ENCODE measurements at regions not wholly inside any gene's neighbourhood (a gene's known extent, or its start where the extent isn't known, plus 50 kb on each side); places are given as distances from the start of the nearest gene placed in this dataset.
"Not testable (repeated sequence)": the region's sequence is repeated elsewhere in the genome, so short reads cannot be mapped to it uniquely, and the experiment has no call there.

DNA sequence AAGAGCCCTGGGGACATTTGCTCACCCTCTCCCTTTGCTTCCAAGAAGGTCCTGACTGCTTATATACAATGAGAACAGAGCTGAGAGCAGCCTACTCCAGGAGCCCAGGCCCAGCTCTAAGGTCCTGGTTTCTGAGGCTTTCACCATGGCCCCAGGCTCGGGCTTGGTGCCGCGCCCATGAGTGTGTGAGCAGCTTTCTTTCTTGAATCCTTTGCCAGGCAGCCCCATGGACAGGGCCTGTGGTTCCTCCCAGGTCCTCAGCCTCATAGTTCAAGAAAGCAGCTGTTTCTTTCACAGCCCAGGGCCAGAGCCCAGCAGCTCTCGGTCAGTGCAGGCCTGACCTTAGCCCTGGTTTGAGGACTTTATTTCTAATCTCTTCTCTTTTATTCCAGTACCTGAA lies 1197.2 kb downstream of the RPIA start:
- intact Hi-C loops (cut with micrococcal nuclease); H3K27ac Mint-ChIP-seq; H3K9me3 Mint-ChIP-seq; H3K27me3 Mint-ChIP-seq; H3K36me3 Mint-ChIP-seq (ENCODE audit: low read depth); H3K4me3 Mint-ChIP-seq; H3K4me1 Mint-ChIP-seq (ENCODE audit: low read depth): not testable (repeated sequence)

DNA sequence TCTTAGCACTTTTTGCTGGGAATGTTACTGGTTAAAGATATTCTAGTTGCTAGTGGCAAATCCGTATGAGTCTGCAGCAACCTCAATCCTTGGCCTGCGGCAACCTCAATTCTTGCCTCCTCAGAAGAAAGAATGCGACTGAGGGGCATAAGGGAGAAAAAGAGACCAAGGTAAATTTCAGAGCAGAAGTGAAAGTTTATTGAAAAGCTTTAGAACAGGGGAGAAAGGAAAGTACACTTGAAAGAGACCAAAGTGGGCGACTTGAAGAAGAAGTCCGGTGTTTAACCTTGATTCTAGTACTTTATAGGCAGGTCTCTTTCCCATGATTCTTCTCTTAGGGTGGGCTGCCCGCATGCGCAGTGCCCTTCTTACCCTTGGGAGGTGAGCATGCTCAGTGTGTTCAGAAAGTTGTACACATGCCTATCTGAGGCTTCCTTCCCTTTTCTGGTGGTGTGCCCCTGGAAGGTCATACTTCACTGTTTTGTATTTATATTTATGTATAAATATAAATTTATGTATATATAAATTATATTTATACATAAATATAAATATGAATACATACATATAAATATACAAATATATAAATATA lies 1198.8 kb downstream of the RPIA start:
- H3K27me3 Mint-ChIP-seq; H3K9me3 Mint-ChIP-seq; intact Hi-C loops (cut with micrococcal nuclease); H3K4me3 Mint-ChIP-seq; H3K27ac Mint-ChIP-seq; H3K36me3 Mint-ChIP-seq (ENCODE audit: low read depth); H3K4me1 Mint-ChIP-seq (ENCODE audit: low read depth): not testable (repeated sequence)

DNA sequence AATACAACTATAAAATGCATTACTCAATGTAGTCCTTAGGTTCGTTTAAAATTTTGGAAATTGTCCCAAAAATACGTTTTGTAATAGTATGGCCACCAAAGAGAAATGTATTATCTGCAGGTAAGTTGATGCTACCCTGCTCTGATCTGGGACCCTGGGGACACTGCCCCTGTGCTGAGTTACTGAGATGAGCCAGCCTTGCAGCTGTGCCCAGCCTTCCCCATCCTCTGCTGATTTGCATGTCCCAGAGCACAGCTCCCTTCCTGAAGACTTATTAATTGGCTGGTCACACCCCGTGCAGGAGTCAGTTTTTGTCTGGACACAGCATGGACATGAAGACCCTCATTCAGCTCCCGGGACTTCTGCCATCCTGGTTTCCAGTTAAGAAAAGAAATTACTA lies 1203.5 kb downstream of the RPIA start:
- H3K36me3 Mint-ChIP-seq (ENCODE audit: low read depth); H3K4me1 Mint-ChIP-seq (ENCODE audit: low read depth); H3K27ac Mint-ChIP-seq; H3K9me3 Mint-ChIP-seq; H3K4me3 Mint-ChIP-seq; intact Hi-C loops (cut with micrococcal nuclease); H3K27me3 Mint-ChIP-seq: not testable (repeated sequence)

DNA sequence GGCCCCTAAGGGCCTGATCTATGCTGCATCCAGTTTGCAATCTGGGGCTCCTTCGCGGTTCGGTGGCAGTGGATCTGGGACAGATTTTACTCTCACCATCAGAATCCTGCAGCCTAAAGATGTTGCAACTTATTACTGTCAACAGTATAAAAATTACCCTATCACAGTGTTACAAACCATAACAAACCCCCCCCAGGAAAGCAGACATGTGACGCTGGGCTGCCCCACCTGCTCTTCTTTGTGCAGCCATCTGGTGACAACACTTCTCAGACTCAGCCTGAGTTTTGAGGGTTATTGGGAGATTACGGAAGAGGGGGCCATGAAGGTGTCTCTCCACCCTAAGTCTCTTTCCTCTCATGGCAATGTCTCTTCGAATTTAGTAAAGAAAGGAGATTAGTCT lies 1204.2 kb downstream of the RPIA start:
- H3K36me3 Mint-ChIP-seq (ENCODE audit: low read depth); H3K27me3 Mint-ChIP-seq; H3K4me1 Mint-ChIP-seq (ENCODE audit: low read depth); intact Hi-C loops (cut with micrococcal nuclease); H3K4me3 Mint-ChIP-seq; H3K27ac Mint-ChIP-seq; H3K9me3 Mint-ChIP-seq: not testable (repeated sequence)

DNA sequence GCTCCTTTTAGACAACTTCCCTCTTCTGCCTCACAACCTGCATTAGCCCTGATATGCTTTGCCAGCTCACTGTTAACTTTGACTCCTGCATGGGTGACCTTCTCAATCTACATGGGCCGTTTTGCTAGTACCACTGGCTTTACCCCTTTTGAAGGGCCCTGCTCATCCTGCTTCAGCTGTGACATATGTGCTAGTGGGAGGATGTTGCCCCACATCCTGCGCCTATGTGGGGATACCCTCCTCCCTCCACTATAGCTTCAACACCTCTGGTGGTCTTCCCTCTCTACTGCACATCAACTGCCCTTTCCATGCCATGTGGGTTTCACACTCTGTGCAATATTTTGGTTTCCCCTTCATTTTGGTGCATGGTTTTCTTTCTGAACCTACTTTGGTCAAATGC lies 1235.5 kb downstream of the RPIA start:
- H3K27me3 Mint-ChIP-seq; H3K9me3 Mint-ChIP-seq; H3K36me3 Mint-ChIP-seq (ENCODE audit: low read depth); H3K4me1 Mint-ChIP-seq (ENCODE audit: low read depth); intact Hi-C loops (cut with micrococcal nuclease); H3K4me3 Mint-ChIP-seq; H3K27ac Mint-ChIP-seq: not testable (repeated sequence)

DNA sequence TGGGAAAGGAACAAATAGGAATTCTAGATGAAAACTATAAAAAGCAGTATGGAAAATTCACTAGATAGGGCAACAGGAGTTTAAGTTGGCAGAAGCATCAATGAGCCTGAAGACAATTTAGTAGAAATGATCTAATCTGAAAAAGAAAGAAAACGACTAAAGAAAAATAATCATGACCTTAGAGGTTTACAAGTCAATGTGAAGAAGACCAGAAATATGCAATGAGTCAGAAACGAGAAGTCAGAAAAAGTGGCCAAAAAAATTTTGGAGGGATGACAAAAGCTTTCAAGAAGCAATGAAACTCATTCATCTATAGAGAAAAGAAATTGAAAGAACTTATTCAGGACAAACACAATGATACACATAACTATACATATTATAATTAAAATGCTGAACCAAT lies 1244.0 kb downstream of the RPIA start:
- H3K4me1 Mint-ChIP-seq (ENCODE audit: low read depth); H3K27me3 Mint-ChIP-seq; H3K9me3 Mint-ChIP-seq; H3K4me3 Mint-ChIP-seq; H3K27ac Mint-ChIP-seq; intact Hi-C loops (cut with micrococcal nuclease); H3K36me3 Mint-ChIP-seq (ENCODE audit: low read depth): not testable (repeated sequence)

DNA sequence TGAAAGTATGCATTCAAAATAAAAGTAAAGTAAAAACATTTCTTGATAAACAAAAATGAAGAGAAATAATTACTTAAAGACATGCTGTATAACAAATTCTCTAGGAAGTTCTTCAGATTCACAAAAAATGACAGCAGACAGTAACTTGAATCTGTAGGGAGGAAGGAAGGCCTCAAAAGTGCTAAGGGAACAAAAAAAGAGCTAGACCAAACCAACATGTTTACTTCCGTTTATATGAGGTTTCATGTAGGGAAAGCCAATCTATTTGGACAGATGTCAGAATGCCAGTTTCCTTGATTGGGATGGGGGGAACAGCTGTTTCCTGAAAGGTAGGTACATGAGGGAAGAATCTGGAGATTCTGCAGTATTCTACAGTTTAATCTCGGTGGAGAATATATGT lies 1244.5 kb downstream of the RPIA start:
- H3K4me1 Mint-ChIP-seq (ENCODE audit: low read depth); H3K27me3 Mint-ChIP-seq; H3K36me3 Mint-ChIP-seq (ENCODE audit: low read depth); H3K9me3 Mint-ChIP-seq; H3K4me3 Mint-ChIP-seq; intact Hi-C loops (cut with micrococcal nuclease); H3K27ac Mint-ChIP-seq: not testable (repeated sequence)

DNA sequence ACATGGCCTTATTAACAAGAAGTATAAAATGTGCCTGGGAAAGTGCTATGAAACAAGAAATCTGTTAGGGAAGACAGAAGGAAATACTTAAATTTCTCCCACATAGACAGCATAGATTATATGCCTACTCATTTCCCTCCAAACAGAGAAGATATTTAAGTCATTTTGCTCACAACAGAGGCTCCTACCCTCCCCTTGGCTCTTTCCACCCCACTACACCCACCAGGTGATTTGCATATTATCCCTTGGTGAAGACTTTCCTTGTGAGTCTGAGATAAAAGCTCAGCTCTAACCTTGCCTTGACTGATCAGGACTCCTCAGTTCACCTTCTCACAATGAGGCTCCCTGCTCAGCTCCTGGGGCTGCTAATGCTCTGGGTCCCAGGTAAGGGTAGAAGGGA lies 1245.1 kb downstream of the RPIA start:
- H3K27ac Mint-ChIP-seq; H3K36me3 Mint-ChIP-seq (ENCODE audit: low read depth); H3K9me3 Mint-ChIP-seq; H3K4me3 Mint-ChIP-seq; H3K4me1 Mint-ChIP-seq (ENCODE audit: low read depth); intact Hi-C loops (cut with micrococcal nuclease); H3K27me3 Mint-ChIP-seq: not testable (repeated sequence)

DNA sequence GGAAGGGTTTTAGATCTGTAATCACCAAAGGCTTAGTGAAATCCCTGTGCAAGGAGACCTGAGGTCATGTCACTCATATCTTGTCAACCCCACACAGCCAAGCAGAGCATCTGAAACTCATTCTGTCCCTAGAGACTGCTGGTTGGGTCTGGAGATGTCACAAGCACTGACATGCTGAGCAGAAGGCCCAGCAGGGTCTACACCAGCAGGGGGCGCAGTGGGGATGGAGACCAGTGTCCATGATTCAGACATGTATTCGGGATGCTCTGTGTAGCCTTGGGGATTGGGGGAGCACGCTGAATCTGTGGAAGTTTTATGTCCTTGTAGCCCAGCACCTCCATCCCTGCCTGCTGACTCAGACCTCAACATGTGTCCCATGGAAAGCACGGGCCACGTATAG lies 1247.3 kb downstream of the RPIA start:
- H3K4me3 Mint-ChIP-seq; H3K27ac Mint-ChIP-seq; H3K4me1 Mint-ChIP-seq (ENCODE audit: low read depth); intact Hi-C loops (cut with micrococcal nuclease); H3K27me3 Mint-ChIP-seq; H3K36me3 Mint-ChIP-seq (ENCODE audit: low read depth); H3K9me3 Mint-ChIP-seq: not testable (repeated sequence)

DNA sequence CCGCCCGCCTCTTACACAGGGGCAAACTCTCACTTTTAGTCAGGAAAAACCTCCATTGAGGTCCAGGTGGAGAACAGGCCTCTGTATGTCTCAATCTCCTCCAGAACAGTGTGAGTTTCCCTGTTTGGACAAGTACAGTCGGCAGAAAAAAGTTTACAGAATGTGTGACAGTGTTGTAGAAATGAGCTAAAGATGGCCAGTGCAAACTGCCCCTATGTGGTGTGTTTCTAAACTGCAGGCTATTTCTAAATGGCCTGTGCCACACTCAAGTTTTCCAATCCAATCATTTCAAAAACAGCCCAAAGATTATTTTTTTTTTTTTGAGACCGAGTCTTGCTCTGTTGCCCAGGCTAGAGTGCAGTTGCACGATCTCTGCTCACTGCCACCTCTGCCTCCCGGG lies 1252.8 kb downstream of the RPIA start:
- H3K4me3 Mint-ChIP-seq; H3K4me1 Mint-ChIP-seq (ENCODE audit: low read depth); H3K9me3 Mint-ChIP-seq; H3K27ac Mint-ChIP-seq; intact Hi-C loops (cut with micrococcal nuclease); H3K36me3 Mint-ChIP-seq (ENCODE audit: low read depth); H3K27me3 Mint-ChIP-seq: not testable (repeated sequence)

DNA sequence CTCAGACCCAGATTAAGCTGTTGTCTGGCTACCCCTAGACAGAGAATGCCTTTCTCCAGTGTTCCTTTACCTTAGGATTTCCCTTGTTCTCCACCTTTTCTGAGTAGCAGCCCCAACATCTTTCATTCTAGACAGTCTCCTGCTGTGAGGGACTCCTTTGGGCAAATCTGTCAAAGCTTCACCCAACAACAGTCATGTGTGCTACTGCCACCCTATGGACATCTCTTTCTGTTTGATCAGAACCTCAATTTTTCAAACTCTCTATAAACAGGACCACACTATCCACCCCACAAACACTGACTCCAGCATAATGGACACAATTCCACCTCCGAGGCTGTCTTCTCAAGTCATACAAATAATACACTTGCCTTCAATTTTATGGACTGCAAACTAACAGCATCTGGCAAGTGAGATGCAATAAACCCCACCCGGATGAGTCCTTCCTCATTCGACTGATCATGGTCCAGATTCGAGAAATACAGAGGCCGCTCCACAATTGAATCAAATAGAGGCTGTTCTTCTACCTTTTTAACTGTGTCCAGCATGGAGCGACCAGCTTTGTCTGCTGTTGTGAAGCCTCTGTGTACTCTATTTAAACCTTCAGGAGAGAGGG lies 1253.6 kb downstream of the RPIA start:
- intact Hi-C loops (cut with micrococcal nuclease); H3K9me3 Mint-ChIP-seq; H3K4me3 Mint-ChIP-seq; H3K27me3 Mint-ChIP-seq; H3K4me1 Mint-ChIP-seq (ENCODE audit: low read depth); H3K36me3 Mint-ChIP-seq (ENCODE audit: low read depth); H3K27ac Mint-ChIP-seq: not testable (repeated sequence)

DNA sequence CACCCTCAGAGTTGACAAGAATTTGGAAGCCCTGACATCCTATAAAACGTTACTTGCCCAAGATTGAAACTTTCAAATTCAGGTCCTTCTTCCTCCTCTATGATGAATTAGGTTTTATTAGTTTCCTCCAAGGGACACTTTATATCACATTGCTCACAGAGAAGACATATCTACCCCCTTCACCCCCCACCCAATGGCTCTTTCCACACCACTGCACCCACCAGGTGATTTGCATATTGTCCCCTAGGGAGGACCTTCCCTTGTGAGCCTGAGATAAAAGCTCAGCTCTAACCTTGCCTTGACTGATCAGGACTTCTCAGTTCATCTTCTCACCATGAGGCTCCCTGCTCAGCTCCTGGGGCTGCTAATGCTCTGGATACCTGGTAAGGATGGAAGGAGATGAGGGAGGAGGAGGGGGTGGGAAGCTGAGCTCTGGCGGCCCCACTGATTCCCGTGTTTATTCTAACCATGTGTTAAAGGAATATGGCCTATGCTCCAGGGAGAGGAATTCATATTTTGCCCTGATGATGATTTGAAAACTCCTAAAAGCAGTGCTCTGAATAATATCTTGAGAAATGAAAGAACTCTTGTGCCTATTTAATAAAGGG lies 1255.8 kb downstream of the RPIA start:
- intact Hi-C loops (cut with micrococcal nuclease): not testable (repeated sequence)

DNA sequence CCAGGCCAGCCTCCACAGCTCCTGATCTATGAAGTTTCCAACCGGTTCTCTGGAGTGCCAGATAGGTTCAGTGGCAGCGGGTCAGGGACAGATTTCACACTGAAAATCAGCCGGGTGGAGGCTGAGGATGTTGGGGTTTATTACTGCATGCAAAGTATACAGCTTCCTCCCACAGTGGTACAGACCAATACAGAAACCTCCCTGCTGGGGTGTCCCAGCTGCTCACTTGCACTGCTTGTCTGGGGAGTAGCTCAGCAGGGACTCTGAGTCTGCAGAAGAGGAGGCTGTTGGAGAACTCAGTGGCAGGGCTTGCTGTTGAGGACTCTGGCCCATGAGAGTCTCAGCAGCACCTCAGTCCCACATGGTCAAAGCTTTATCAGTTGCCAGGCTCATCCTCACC lies 1256.6 kb downstream of the RPIA start:
- H3K4me3 Mint-ChIP-seq; H3K27me3 Mint-ChIP-seq; H3K9me3 Mint-ChIP-seq; H3K36me3 Mint-ChIP-seq (ENCODE audit: low read depth); H3K27ac Mint-ChIP-seq; intact Hi-C loops (cut with micrococcal nuclease); H3K4me1 Mint-ChIP-seq (ENCODE audit: low read depth): not testable (repeated sequence)

More for the DNA sequence above, 1255.8 kb downstream of the RPIA start:
- H3K27me3 Mint-ChIP-seq; H3K9me3 Mint-ChIP-seq; H3K4me1 Mint-ChIP-seq (ENCODE audit: low read depth); H3K27ac Mint-ChIP-seq; H3K4me3 Mint-ChIP-seq; H3K36me3 Mint-ChIP-seq (ENCODE audit: low read depth): not testable (repeated sequence)

DNA sequence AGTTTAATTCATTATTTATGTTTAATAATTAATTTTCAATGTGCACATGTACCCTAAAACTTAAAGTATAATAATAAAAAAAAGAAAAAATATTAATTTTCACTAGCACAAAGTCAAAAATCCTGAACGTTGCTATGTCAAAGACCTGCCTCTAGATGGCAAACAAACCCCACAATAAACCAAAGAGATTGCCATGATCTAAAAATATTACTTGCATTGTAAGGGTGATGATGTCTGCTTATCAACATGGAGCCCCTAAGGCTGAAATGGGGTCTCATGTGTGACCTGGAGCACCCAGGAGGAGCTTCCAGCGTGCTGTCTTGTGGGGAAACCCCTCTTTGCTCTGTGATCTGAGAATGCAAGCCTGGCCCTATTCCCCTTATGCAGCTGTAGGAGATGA lies 1259.3 kb downstream of the RPIA start:
- H3K27me3 Mint-ChIP-seq; H3K36me3 Mint-ChIP-seq (ENCODE audit: low read depth); H3K4me1 Mint-ChIP-seq (ENCODE audit: low read depth); intact Hi-C loops (cut with micrococcal nuclease); H3K4me3 Mint-ChIP-seq; H3K27ac Mint-ChIP-seq; H3K9me3 Mint-ChIP-seq: not testable (repeated sequence)

DNA sequence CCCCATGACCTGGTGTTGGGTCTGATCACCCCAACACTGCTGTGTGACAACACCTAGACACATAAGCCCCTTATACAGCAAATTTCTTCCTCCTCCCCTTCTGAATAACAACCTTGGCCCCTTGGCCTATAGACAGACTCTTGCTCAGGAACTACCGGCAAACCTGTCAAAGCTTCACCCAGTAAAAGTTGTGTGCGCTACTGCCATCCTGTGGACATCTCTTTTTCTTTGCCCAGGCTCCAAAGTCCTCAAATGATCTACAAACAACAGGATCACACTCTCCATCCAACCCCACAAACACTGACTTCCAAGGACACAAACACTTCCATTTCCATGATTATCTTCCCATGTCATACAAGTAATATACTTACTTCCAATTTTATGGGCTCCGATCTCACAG lies 1265.8 kb downstream of the RPIA start:
- H3K36me3 Mint-ChIP-seq (ENCODE audit: low read depth); H3K27me3 Mint-ChIP-seq; H3K4me3 Mint-ChIP-seq; H3K4me1 Mint-ChIP-seq (ENCODE audit: low read depth); H3K9me3 Mint-ChIP-seq; H3K27ac Mint-ChIP-seq; intact Hi-C loops (cut with micrococcal nuclease): not testable (repeated sequence)

Measured in dendritic cell treated with granulocyte-macrophage colony-stimulating factor and Interleukin-4, amounts not matched to agents 40 ng/mL and 50 ng/mL, for 4 days (primary cell).